ENCODE measurements at regions not wholly inside any gene's neighbourhood (a gene's known extent, or its start where the extent isn't known, plus 50 kb on each side); places are given as distances from the start of the nearest gene placed in this dataset.
"Not testable (repeated sequence)": the region's sequence is repeated elsewhere in the genome, so short reads cannot be mapped to it uniquely, and the experiment has no call there.

DNA sequence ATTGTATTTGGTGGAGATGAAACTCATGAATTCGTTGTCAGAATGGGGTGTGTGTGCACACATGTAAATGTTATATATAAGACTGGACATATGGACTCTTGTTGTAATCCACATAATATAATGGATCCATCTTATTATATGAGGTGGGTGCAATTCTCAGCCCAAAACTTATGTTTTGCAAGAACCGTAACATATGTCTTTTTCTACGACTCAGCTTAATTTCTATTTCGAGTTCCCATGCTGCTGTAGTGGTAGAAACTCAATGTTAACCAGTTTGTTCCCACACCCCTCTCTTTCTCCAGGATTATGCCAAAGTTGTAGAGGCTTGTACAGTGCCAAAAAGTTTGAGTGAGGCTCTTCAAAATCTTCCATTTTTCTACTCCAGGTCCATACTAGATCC, 112.5 kb upstream of the SPOPL start:
- no peak for DNase-seq (ENCODE audit: low spot score)

DNA sequence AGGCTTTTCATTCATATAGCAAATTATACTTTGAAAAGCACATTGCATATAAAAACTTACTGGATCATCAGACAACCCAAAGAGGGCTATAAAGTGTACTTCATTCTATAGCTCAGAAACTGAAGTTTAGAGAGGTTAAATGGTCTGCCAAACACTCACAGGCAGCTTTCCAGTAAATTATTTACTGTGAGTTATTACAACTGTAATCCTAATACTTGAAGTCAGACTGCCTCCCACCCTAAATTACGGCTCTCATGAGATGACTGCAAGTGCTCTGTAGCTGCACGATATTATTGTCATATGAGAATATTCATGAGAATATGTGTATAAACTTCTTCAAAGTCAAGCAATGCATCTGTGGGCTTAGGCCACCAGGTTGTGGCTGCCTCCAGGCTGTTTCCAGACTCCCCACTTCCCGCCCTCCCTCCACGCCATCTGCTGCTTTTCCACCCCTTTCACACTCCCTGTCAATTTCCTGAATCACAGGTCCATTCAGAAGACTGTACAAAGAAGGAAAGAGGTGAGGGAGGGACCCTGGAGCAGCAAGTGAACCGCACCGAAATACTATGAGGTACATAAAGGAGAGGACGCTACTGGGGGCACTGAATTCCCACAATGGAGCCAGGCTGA, 111.1 kb upstream of the SPOPL start:
- no peak for DNase-seq (ENCODE audit: low spot score)

DNA sequence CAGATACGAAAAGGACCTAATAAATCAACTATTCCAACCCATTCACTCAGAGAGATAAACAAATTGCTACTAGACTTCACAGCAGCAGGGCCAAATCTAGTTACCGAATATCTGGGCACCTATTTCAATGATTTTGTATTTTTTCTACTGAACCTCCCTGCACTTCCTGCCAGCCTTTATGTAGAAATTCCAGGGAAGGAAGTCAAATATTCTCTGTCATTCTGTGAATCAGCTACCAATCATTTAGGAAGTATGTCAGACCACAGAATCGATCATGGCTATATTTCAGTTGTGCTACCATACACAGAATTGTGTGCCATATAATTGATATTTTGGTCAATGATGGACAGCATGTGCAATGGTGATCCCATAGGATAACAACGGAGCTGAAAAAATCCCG, 109.6 kb upstream of the SPOPL start:
- no peak for DNase-seq (ENCODE audit: low spot score)

DNA sequence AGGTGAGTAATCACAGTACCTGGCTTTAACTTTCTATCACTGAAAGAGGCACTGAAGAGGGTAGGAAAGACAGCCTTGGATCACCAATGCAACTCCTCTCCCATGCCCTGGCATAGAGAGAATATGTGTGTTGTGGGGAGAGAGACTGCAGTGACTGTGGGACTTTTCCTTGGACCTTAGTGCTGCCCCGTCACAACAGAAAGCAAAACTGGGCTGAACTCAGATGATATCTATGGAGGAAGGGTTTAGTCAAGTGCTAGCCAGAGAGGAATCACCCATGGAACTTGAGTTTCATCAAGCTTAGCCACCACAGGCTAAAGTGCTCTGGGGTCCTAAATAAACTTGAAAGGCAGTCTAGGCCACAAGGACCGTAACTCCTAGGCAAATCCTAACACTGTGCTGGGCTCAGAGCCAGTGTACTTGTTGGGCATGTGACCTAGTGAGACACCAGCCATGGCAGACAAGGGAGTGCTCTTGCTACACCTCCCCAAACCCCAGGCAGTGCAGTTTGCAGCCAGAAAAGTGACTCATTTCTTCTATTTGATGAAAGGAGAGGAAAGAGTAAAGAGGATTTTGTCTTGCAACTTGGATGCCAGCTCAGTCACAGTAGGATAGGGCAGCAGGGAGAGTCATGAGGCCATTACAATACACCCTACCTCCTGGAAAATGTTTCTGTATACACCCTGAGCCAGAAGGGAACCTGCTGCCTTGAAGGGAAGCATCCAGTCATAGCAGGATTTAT, 105.8 kb upstream of the SPOPL start:
- no peak for DNase-seq (ENCODE audit: low spot score)

DNA sequence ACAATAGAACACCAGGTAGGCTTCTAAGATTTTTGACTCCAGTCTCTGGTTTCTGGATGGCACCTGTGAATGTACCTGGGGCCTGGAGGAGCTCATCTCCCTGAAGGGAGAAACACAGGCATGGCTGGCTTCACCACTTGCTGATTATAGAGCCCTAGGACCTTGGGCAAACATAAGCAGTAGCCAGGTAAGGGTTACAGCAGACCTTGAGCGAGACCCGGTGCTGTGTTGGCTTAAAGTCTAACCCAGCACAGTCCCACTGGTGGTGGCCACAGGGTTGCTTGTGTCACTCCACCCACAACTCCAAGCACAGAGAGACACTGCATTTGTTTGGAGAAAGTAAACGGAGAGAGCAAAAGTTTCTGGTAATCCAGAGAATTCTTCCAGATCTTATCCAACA, 104.7 kb upstream of the SPOPL start:
- no peak for DNase-seq (ENCODE audit: low spot score)

DNA sequence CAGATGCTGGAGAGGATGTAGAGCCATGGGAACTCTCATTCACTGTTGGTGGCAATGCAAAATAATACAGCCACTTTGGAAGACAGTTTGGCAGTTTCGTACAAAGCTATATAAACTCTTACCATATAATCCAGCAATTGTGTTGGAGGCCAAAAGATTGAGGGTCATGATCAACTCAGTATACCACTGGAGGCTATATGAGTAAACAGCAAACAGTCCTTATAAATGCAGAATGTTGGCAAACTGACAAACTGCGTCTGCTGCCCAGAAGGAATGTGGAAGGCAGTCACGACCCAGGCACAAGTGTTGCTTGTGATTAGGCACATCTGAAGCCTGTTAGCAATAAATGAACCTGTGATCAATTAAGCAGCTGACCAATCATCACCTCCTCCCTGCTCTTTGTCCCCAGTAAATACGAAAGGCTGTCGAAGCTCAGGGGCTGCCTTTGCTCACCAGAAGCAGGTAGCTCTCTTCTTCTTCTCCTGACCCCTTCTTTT, 98.1 kb upstream of the SPOPL start:
- DNase-seq (ENCODE audit: low spot score), result no peak

DNA sequence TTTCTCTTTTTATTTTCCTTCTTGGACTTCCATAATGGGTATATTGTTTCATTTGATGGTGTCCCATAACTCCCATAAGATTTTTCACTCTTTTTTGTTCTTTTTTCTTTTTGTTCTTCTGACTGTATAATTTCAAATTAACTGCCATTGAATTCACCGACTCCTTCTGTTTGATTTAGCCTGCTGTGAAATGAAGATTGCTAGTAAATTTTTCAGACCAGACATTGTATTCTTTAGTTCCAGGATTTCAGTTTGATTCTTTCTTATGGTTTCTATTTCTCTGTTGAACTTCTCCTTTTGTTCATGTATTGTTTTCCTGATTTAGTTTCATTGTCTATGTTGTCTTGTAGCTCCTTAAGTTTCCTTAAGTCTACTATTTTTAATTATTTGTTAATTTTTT, 87.6 kb upstream of the SPOPL start:
- DNase-seq (ENCODE audit: low spot score), result no peak

DNA sequence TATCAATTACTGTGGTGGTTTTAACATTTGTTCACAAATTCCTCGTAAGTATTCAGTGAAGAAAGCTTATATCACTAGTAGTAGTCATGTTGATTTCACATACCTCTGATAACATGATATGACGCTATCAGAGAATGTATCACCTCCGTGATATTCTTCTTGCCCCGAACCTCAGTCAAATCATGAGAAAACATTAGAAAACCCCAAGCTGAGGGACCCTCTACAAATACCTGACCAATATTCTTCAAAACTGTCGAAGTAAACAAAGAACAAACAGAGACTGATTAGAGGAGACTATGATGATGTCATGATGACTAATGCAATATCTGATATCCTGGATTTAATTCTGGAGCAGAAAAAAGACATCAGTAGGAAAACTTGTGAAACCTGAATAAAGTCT, 85.6 kb upstream of the SPOPL start:
- DNase-seq (ENCODE audit: low spot score), result no peak

DNA sequence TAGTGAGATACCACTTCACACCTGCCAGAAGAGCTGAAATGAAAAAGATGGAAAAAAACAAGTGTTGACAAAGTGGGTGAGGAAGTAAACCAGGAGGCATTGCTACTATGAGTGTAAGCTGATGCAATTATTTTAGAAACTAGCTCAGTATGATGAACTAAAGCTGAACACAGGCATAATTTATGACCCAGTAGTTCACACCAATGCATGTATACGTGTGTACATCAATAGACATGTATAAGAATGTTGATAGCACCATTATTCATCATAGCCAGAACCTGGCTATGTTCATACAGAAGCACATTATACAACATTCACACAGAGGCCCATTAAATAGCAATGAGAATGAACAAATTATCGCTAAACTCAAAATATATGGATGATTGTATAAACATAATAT, 83.1 kb upstream of the SPOPL start:
- DNase-seq (ENCODE audit: low spot score), result no peak

DNA sequence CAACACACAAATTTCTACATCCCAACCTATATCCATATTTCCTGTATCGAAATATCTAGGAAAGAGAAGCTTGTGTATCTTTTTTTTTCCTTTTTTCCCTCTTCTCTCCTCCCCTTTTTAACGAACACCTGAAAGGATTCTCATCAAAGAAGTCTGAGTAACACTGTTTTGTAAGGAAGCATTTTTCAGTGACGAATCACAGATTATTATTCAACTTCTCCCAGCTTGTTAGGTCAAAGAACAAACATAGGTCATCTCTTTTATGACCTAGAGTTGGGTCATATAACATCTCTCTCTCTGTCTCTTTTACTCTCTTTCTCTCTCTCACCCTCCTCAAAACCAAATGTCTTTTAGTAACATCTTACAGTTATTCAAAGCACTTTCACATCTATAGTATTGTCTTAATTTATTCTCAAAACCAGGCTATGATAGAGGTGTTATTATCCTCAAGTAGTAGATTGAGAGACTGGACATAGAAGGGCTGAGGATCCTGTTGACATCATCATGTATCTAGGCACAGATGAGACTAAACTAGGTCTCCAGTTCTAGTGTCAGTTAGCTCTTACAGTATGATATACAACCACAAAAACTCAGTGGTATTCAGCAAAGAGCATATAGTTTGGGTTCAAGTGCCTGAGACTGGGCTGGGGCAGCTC, 80.1 kb upstream of the SPOPL start:
- DNase-seq (ENCODE audit: low spot score), result no peak

DNA sequence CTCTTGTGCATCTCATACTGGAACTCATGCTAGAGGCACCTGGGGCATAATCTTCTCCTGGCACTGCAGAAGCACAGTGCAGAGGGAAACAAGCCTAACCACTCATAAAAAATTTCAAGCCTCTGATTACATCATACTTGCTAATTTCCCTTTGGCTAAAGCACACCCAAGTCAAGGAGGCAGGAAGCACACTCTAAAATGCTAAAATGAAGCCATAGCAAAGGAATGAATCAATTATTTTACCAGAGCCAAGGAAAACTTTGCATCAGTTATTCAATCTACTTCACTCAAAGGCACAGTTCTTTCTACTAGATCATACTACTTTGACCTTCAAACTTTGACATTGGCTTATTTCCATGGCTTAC, 79.6 kb upstream of the SPOPL start:
- no peak for DNase-seq (ENCODE audit: low spot score)

DNA sequence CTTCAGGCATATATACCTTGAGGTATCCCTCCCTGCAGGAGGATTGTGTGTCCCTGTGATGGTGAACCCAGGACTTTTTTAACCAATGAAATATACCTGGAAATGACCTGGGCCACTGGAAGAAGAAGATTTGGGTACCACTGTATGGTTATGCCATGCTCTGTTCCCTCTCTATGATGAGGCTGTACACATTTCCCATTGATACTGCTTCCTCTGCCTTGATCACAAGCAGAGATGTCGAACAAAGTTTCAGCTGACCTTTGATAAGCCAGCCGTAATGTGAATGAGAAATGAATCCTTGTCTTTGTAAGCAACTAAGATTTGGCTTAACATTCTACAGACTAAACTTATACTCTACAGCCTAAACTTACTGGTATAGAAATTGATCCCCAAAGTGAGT, 78.4 kb upstream of the SPOPL start:
- no peak for DNase-seq (ENCODE audit: low spot score)

DNA sequence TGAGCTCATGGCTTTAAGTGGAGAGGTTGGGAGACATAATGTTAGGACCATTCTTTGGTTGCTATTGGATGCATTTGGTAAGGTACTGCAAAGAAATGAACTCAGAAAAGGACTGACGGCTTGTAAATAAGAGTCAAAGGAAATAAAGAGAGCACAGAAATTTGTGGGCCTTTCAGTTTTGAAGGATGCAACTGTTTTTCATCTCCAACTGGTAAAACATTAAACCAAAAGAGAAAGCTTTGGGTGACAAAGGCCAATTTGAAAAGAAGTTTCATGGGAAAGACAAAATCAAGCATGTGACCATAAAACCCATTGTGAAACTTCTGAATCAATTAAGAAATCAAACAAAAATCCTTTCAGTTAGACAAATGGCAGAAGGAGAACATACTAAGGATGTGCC, 77.8 kb upstream of the SPOPL start:
- no peak for DNase-seq (ENCODE audit: low spot score)

DNA sequence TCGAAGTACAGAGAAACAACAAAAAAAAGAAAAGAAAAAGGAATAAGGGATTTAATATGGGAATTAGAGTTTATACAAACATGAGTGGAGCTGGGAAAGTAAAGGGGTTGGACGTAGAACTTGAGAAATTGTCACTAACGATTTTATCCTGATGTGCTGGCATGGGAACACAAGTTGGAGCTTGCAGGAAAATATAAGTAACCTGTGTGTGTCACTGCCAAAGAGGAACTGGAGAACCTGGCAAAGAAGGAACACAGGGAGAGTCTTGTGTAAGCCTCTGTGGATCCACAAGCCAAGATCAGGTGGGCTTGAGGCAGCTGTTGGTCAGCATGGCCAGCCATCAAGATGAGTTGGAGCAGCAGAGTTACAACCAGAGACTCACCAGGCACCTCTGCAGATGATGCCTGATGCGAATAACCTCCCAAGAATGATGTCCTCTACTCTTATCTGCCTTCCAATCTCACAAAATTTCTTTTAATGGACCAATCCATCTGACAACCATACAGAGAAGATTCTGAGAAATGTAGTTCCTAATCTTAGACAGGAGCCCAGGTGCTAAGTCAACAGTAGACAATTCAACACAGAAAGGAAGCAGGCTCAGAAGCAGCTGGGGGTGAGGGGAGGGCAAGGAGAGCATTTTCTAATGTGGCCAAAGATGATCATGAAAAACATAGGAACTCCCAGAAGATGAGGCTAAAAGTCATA, 77.0 kb upstream of the SPOPL start:
- DNase-seq (ENCODE audit: low spot score), result no peak

DNA sequence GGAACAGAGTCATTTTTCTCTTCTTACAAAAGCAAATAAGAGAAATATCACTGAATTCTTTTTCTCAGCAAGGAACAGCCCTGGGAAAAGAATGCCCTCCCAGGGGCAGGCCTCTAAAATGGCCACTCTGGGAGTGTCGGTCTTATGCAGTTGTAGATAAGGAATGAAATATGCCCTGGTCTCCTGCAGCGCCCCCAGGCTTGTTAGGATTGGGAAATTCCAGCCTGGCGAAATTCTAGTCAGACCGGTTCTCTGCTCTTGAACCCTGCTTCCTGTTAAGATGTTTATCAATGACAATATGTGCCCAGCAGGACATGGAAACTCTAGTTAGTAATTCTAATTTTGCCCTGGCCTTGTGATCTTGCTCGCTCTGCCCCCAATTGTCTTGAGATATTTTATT, 75.5 kb upstream of the SPOPL start:
- DNase-seq (ENCODE audit: low spot score), result not testable (repeated sequence)

DNA sequence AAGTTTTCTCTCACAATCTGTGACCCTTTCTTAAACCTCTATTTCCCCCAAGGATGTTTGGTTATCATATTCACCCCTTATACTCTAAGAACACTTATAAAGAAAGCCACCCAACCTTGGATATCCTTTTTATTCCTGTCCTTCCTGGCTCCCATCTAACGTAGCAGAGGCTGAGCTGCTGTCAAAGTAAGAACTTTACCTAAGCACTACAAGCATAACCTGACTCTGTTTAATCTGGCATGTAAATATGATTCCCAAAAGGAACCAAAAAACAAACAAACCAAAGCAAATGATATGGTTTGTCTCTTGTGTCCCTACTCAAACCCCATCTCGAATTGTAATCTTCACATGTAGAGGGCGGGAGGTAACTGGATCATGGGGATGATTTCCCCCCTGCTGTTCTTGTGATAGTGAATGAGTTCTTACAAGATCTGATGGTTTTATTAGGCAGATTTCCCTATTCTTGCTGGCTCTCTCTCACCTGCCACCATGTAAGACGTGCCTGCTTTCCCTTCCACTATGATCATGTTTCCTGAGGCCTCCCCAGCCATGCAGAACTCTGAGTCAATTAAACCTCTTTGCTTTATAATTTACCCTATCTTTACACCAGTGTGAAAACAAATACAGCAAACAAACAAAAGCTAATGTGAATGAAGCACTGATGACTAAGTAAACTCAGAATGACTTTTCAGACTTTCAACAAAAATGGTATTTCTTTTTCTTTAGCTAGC, 72.7 kb upstream of the SPOPL start:
- no peak for DNase-seq (ENCODE audit: low spot score)

DNA sequence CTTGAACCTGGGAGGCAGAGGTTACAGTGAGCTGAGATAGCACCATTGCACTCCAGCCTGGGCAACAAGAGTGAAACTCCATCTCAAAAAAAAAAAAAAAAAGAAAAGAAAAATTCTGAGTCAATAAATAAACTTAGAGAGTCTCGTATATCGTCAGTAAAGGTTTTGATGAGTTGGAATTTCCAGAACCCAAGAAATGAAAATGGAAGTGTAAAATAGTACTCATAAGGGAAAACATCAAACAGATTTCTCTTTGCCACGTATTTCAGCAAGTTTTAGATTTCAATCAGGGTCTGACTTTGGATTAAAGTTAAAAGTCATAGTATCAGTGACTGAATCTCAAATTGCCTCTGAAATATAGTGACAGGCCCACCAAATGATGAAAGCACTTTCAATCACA, 71.4 kb upstream of the SPOPL start:
- no peak for DNase-seq (ENCODE audit: low spot score)

DNA sequence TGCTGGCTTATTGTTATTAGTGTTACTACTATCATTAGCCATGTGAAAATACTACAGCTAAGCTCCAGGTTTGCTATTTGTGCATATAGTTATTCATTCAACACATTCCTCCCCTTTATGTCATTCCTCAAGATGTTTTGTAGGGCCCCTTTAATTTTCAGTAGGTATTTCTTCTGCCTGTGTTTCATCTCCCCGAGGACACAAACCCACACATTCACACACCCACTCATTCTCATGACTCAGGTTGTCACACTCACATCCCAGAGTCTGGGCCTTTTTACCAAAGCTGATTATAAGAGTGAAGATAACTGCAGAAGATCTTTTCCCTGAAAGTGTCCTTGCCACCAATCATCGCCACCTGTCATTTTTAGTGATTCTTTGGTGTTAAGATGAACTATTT, 68.6 kb upstream of the SPOPL start:
- no peak for DNase-seq (ENCODE audit: low spot score)

DNA sequence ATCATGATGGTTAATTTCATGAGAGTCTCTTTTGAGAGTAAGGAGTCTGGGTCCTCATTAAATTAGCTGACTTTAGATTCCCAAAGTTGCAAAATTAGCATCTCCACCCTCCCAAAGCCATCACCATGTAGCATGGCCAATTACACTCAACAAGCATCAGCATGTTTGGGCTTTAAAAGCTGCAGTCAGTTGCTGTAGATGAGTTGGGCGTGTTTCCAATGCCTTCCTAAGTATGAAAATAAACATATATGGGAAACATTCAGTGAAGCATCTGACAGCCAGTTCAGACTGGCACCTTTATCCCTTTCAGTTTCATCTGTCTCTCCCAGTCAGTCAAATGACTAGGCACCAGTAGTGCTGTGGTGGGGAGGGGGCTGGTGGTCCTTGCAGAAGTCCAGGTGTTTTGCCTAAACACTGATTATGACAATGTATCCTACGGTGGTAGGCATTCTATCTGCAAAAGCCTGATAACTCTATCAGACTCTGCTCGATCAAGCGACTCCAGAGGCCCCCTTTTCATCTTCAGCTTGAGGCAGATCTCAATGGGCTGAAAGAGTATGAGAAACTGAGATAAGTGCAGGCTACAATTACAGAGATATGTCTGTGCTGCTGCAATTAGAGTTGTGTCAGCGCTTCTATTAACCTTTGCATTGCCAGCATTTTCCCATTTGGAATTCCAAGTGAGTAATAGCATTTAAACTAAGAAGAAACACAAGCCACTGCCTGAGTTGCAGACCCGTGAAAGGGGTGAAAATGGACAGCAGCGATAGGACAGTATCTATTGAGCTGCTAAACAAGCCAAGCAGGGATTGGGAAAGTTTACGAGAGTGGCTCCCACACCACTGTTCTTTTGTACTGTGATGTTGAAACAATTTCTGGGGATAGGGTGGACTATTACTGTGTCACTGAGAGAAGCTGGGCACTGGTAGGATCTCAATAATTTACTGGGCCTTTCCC, 67.3 kb upstream of the SPOPL start:
- peak; percentile 13 for DNase-seq (ENCODE audit: low spot score)

DNA sequence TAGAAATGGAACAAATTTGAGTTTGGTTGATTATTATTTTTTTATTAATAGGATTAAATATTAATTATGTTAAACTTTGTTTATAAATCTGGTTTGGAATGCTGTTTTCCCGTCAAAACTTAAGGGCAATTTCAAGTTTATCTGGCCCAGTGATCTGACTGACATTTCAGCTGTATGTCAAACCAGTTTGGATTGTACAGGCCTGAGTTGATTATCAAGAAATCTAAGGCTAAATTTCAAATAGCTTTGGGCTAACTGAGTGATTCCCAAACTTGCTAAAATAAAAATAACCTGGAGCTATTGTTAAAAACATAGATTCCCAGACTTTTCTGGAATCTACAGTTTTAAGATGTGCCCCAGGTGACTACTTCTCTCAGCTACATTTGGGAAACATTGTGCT, 65.9 kb upstream of the SPOPL start:
- no peak for DNase-seq (ENCODE audit: low spot score)

DNA sequence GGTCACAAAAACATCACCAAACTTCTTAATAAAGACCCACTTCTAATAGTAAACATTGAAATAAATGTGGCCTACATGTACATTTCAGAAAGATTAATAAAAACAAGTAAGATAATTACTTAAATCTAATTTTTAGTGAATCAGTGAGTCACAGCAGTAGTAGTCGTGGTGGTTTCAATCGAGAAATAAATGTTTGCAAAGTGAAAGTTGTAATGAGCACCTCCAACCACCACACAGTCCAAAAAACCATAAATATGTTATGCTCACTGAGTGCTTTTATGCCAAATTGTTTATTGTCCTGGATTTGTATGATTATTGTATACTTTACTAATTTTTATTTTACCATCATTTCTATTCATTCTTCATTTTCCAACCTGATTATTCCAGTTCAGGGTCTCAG, 61.8 kb upstream of the SPOPL start:
- DNase-seq (ENCODE audit: low spot score), result no peak
